ENCODE measurements at regions not wholly inside any gene's neighbourhood (a gene's known extent, or its start where the extent isn't known, plus 50 kb on each side); places are given as distances from the start of the nearest gene placed in this dataset.

DNA sequence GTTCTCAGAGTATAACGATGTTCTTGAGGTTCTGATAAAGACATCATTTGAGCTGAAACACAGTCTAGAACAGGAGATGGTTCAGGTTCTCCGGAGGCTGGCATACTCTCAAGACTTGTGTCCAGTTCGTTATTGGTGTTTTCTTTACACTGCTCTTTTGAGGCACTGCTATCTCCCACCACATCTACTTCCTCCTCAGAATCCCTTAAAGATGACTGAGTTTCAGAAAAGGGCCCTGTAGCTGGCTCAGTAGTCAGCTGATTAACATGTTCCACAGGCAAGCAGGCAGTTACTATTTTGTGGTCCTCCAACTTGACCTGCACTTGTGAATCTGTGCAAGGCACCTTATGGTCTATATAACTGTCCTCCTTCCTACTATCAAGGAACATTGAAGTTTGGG lies 50.2 kb downstream of the ZZZ3 start:
- Histone ChIP-seq H3K4me3 (no peak overlapping the region), H3K9ac (ENCODE audit: insufficient read length) (no peak overlapping the region), H3K9me3 (ENCODE audit: low read depth, low read length) (no peaks in the 10 kb centered on the region), H3K36me3 (ENCODE audit: insufficient read depth, low read length) (peaks cover 63% of the 10 kb centered on the region), H3K27ac (no peak overlapping the region)
- no peak for DNase-seq (ENCODE audit: low read depth, low spot score)
- TF ChIP-seq EZH2 (IDR thresholded peaks at IDR 0.05) (no peak), FOXP2 (optimal IDR thresholded peaks at IDR 0.05; ENCODE audit: control extremely low read depth, extremely low read length, insufficient read depth) (no peak), POLR2AphosphoS5 (IDR thresholded peaks at IDR 0.05; ENCODE audit: borderline replicate concordance, low read depth, low read length) (no peak)

DNA sequence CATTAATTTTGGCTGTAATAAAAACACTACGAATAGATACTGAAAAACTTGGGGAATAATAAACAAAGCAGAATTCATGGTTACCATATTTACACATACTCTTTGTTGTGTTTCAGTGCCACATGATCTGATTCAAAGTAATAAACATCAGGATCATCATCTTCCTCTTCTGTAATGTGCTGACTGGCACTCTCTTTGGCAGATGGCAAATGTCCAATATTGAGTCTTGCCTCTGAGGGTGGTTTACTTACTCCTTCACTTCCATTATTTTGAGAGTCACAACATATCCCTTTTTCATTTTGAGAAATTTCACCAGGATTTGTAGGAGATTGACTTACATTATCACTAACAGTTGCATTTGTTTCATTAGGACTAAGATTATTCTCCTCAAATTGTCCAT lies 50.7 kb downstream of the ZZZ3 start:
- no peak for DNase-seq (ENCODE audit: low read depth, low spot score)
- TF ChIP-seq FOXP2 (optimal IDR thresholded peaks at IDR 0.05; ENCODE audit: control extremely low read depth, extremely low read length, insufficient read depth) = no peak
- no peak for TF ChIP-seq POLR2AphosphoS5 (IDR thresholded peaks at IDR 0.05; ENCODE audit: borderline replicate concordance, low read depth, low read length)
- no peak for TF ChIP-seq EZH2 (IDR thresholded peaks at IDR 0.05)
- Histone ChIP-seq H3K27ac (no peak overlapping the region), H3K9ac (ENCODE audit: insufficient read length) (no peak overlapping the region), H3K36me3 (ENCODE audit: insufficient read depth, low read length) (peaks cover 67% of the 10 kb centered on the region), H3K9me3 (ENCODE audit: low read depth, low read length) (no peaks in the 10 kb centered on the region), H3K4me3 (no peak overlapping the region)

GRCh38 chr1:77631302-77631701 lies 51.2 kb downstream of the ZZZ3 start:
- no peak overlapping the region for H3K9ac ChIP-seq (ENCODE audit: insufficient read length)
- H3K9me3 ChIP-seq (ENCODE audit: low read depth, low read length) = 0 out of 2 replicates have a peak, but pooled peaks cover 2% of the 10 kb centered on the region
- TF ChIP-seq FOXP2 (optimal IDR thresholded peaks at IDR 0.05; ENCODE audit: control extremely low read depth, extremely low read length, insufficient read depth) (no peak), POLR2AphosphoS5 (IDR thresholded peaks at IDR 0.05; ENCODE audit: borderline replicate concordance, low read depth, low read length) (no peak), EZH2 (IDR thresholded peaks at IDR 0.05) (no peak)
- H3K4me3 ChIP-seq = no peak overlapping the region
- no peak overlapping the region for H3K27ac ChIP-seq
- no peak for DNase-seq (ENCODE audit: low read depth, low spot score)
- H3K36me3 ChIP-seq (ENCODE audit: insufficient read depth, low read length) = peaks cover 72% of the 10 kb centered on the region

- H3K4me3 ChIP-seq = no peak overlapping the region
- TF ChIP-seq EZH2 (IDR thresholded peaks at IDR 0.05) (no peak), POLR2AphosphoS5 (IDR thresholded peaks at IDR 0.05; ENCODE audit: borderline replicate concordance, low read depth, low read length) (no peak), FOXP2 (optimal IDR thresholded peaks at IDR 0.05; ENCODE audit: control extremely low read depth, extremely low read length, insufficient read depth) (no peak)
- H3K36me3 ChIP-seq (ENCODE audit: insufficient read depth, low read length) = peaks cover 75% of the 10 kb centered on the region
- peak; percentile 40 for DNase-seq (ENCODE audit: low read depth, low spot score)
- H3K27ac ChIP-seq = peak overlapping the region; percentile 65; the same call in 1 of the 2 replicates
- H3K9me3 ChIP-seq (ENCODE audit: low read depth, low read length) = 0 out of 2 replicates have a peak, but pooled peaks cover 2% of the 10 kb centered on the region
- no peak overlapping the region for H3K9ac ChIP-seq (ENCODE audit: insufficient read length)
These were observed 54.4 kb downstream of the ZZZ3 start for GRCh38 chr1:77627978-77628570.

GRCh38 chr1:77625250-77625649 lies 57.2 kb downstream of the ZZZ3 start:
- Histone ChIP-seq H3K9ac (ENCODE audit: insufficient read length) (no peak overlapping the region), H3K27ac (0 out of 2 replicates have a peak overlapping the region, but pooled peaks have one; percentile 40), H3K9me3 (ENCODE audit: low read depth, low read length) (0 out of 2 replicates have a peak, but pooled peaks cover 2% of the 10 kb centered on the region), H3K36me3 (ENCODE audit: insufficient read depth, low read length) (peaks cover 49% of the 10 kb centered on the region), H3K4me3 (no peak overlapping the region)
- no peak for DNase-seq (ENCODE audit: low read depth, low spot score)
- no peak for TF ChIP-seq EZH2 (IDR thresholded peaks at IDR 0.05)
- TF ChIP-seq POLR2AphosphoS5 (IDR thresholded peaks at IDR 0.05; ENCODE audit: borderline replicate concordance, low read depth, low read length) = no peak
- no peak for TF ChIP-seq FOXP2 (optimal IDR thresholded peaks at IDR 0.05; ENCODE audit: control extremely low read depth, extremely low read length, insufficient read depth)

- Histone ChIP-seq H3K36me3 (ENCODE audit: insufficient read depth, low read length) (peaks cover 40% of the 10 kb centered on the region), H3K4me3 (no peak overlapping the region), H3K9me3 (ENCODE audit: low read depth, low read length) (0 out of 2 replicates have a peak, but pooled peaks cover 2% of the 10 kb centered on the region), H3K27ac (peak overlapping the region; percentile 71), H3K9ac (ENCODE audit: insufficient read length) (no peak overlapping the region)
- DNase-seq (ENCODE audit: low read depth, low spot score) = no peak
- TF ChIP-seq POLR2AphosphoS5 (IDR thresholded peaks at IDR 0.05; ENCODE audit: borderline replicate concordance, low read depth, low read length) (no peak), EZH2 (IDR thresholded peaks at IDR 0.05) (no peak), FOXP2 (optimal IDR thresholded peaks at IDR 0.05; ENCODE audit: control extremely low read depth, extremely low read length, insufficient read depth) (no peak)
These were observed 58.4 kb downstream of the ZZZ3 start for GRCh38 chr1:77624102-77624501.

DNA sequence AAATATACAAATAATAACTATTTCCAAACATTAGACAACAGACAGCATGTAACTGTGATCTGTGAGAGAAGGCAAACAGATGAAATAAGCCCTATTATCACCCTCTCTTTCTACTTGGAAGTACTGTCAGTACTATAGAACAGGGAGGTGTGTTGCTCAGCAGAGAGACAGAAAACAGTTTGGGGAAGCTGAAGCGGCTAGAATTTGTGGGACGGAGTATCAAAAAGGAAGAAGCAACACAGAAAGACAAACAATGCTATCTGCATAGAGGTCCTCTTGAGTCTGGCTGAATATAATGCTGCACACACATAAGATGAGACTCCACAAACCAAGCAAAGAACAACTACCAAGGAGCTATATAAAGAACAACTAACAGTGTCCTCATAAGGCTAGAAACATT lies 59.4 kb downstream of the ZZZ3 start:
- TF ChIP-seq EZH2 (IDR thresholded peaks at IDR 0.05) = no peak
- no peak for TF ChIP-seq FOXP2 (optimal IDR thresholded peaks at IDR 0.05; ENCODE audit: control extremely low read depth, extremely low read length, insufficient read depth)
- TF ChIP-seq POLR2AphosphoS5 (IDR thresholded peaks at IDR 0.05; ENCODE audit: borderline replicate concordance, low read depth, low read length) = no peak
- no peak for DNase-seq (ENCODE audit: low read depth, low spot score)
- peaks cover 41% of the 10 kb centered on the region for H3K36me3 ChIP-seq (ENCODE audit: insufficient read depth, low read length)
- H3K4me3 ChIP-seq = no peak overlapping the region
- 0 out of 2 replicates have a peak, but pooled peaks cover 2% of the 10 kb centered on the region for H3K9me3 ChIP-seq (ENCODE audit: low read depth, low read length)
- no peak overlapping the region for H3K9ac ChIP-seq (ENCODE audit: insufficient read length)
- peak overlapping the region; percentile 71 for H3K27ac ChIP-seq

- H3K36me3 ChIP-seq (ENCODE audit: insufficient read depth, low read length) = peaks cover 31% of the 10 kb centered on the region
These were observed 62.2 kb downstream of the ZZZ3 start for GRCh38 chr1:77620273-77620672.

More at GRCh38 chr1:77620273-77620672, 62.2 kb downstream of the ZZZ3 start:
- TF ChIP-seq EZH2 (IDR thresholded peaks at IDR 0.05) (no peak), POLR2AphosphoS5 (IDR thresholded peaks at IDR 0.05; ENCODE audit: borderline replicate concordance, low read depth, low read length) (no peak; the same call in 1 of the 2 replicates), FOXP2 (optimal IDR thresholded peaks at IDR 0.05; ENCODE audit: control extremely low read depth, extremely low read length, insufficient read depth) (no peak)
- DNase-seq (ENCODE audit: low read depth, low spot score) = peak; percentile 66
- Histone ChIP-seq H3K4me3 (peak overlapping the region; percentile 48), H3K9ac (ENCODE audit: insufficient read length) (peak overlapping the region; percentile 39), H3K9me3 (ENCODE audit: low read depth, low read length) (no peaks in the 10 kb centered on the region), H3K27ac (peak overlapping the region; percentile 97)

Measured in SK-N-MC (cell line).